HG02938 (cell line): ENCODE measurements at regions not wholly inside any gene's neighbourhood (a gene's known extent, or its start where the extent isn't known, plus 50 kb on each side); places are given as distances from the start of the nearest gene placed in this dataset.
A peak's percentile ranks its signal among the peaks of the same experiment; 100 is the strongest.
"Not testable (repeated sequence)": the region's sequence is repeated elsewhere in the genome, so short reads cannot be mapped to it uniquely, and the experiment has no call there.

Source experiments
- ATAC-seq: cut with Tn5 transposase; IDR thresholded peaks from one replicate; pipeline ENCODE4 v1.9.1; 2021; ENCODE audit warnings: mild to moderate bottlenecking, moderate library complexity; ENCODE audit not compliant: unreplicated experiment

- not testable (repeated sequence) for ATAC-seq
These were observed 229.9 kb upstream of the BTG1 start for GRCh38 chr12:92375504-92375903.

GRCh38 chr12:92370828-92371227, 225.2 kb upstream of the BTG1 start:
- peak; percentile 64 for ATAC-seq

GRCh38 chr12:92369636-92370035, 224.0 kb upstream of the BTG1 start:
- no peak for ATAC-seq

GRCh38 chr12:92369056-92369455, 223.4 kb upstream of the BTG1 start:
- no peak for ATAC-seq

GRCh38 chr12:92365836-92366235, 220.2 kb upstream of the BTG1 start:
- ATAC-seq: no peak

GRCh38 chr12:92365333-92365732, 219.7 kb upstream of the BTG1 start:
- ATAC-seq: no peak

- peak; percentile 81 for ATAC-seq
These were observed 217.9 kb upstream of the BTG1 start for GRCh38 chr12:92363295-92364146.

GRCh38 chr12:92362785-92363184, 217.1 kb upstream of the BTG1 start:
- peak; percentile 34 for ATAC-seq

- no peak for ATAC-seq
These were observed 216.5 kb upstream of the BTG1 start for GRCh38 chr12:92362126-92362525.

GRCh38 chr12:92360543-92360942, 214.9 kb upstream of the BTG1 start:
- no peak for ATAC-seq

GRCh38 chr12:92359581-92360209, 214.0 kb upstream of the BTG1 start:
- no peak for ATAC-seq

- no peak for ATAC-seq
These were observed 212.1 kb upstream of the BTG1 start for GRCh38 chr12:92357584-92358261.

- no peak for ATAC-seq
These were observed 210.8 kb upstream of the BTG1 start for GRCh38 chr12:92356425-92356824.

GRCh38 chr12:92349635-92350034, 204.0 kb upstream of the BTG1 start:
- no peak for ATAC-seq

- no peak for ATAC-seq
These were observed 196.9 kb upstream of the BTG1 start for GRCh38 chr12:92342574-92342973.

- peak; percentile 57 for ATAC-seq
These were observed 195.5 kb upstream of the BTG1 start for GRCh38 chr12:92341065-92341668.

GRCh38 chr12:92340441-92341064, 194.9 kb upstream of the BTG1 start:
- no peak for ATAC-seq

GRCh38 chr12:92340003-92340402, 194.4 kb upstream of the BTG1 start:
- no peak for ATAC-seq

GRCh38 chr12:92339198-92339821, 193.7 kb upstream of the BTG1 start:
- ATAC-seq: no peak

GRCh38 chr12:92338671-92339070, 193.0 kb upstream of the BTG1 start:
- no peak for ATAC-seq
